ENCODE measurements at regions not wholly inside any gene's neighbourhood (a gene's known extent, or its start where the extent isn't known, plus 50 kb on each side); places are given as distances from the start of the nearest gene placed in this dataset.

- H3K27me3 ChIP-seq (ENCODE audit: control insufficient read depth in 4 of 4, insufficient read depth in 4 of 4, low read length in 3 of 4): peaks cover 0 to 12% (median 1%) of the 10 kb centered on the region in 4 donors
- no peak overlapping the region for H3K27ac ChIP-seq (ENCODE audit: low read depth in 1 of 2, low read length in 2 of 2)
- H3K9ac ChIP-seq (ENCODE audit: low read depth in 1 of 2, low read length in 2 of 2): no peak overlapping the region
- no peak for DNase-seq (ENCODE audit: low spot score)
- TF ChIP-seq RXRA (IDR thresholded peaks at IDR 0.05): no peak
- TF ChIP-seq EGR1 (IDR thresholded peaks at IDR 0.05; ENCODE audit: low read depth in 2 of 2): no peak
- TF ChIP-seq ATF3 (IDR thresholded peaks at IDR 0.05): no peak
- no peak for TF ChIP-seq REST (IDR thresholded peaks at IDR 0.05)
- no peak for TF ChIP-seq JUND (IDR thresholded peaks at IDR 0.05)
- no peak for TF ChIP-seq MAX (IDR thresholded peaks at IDR 0.05)
- TF ChIP-seq NR2F2 (IDR thresholded peaks at IDR 0.05): no peak
- no peak for TF ChIP-seq HNF4G (IDR thresholded peaks at IDR 0.05)
- no peak for TF ChIP-seq RAD21 (IDR thresholded peaks at IDR 0.05)
- TF ChIP-seq FOXA2 (IDR thresholded peaks at IDR 0.05): no peak
- no peaks in the 10 kb centered on the region for H3K9me3 ChIP-seq (ENCODE audit: control insufficient read depth in 4 of 4, low read length in 3 of 4)
- 65% methylated on average over 5 of the region's 5 CpGs for WGBS
- H3K4me3 ChIP-seq (ENCODE audit: low read depth in 1 of 3, low read length in 3 of 3): no peak overlapping the region
- H3K4me1 ChIP-seq (ENCODE audit: control insufficient read depth in 4 of 4, insufficient read depth in 4 of 4, low read length in 3 of 4): no peaks in the 10 kb centered on the region
- H3K36me3 ChIP-seq (ENCODE audit: control insufficient read depth in 4 of 4, insufficient read depth in 3 of 4, low read depth in 1 of 4, low read length in 3 of 4): no peaks in the 10 kb centered on the region
Measured at GRCh38 chr17:72342061-72342460, 221.2 kb downstream of the SOX9 start.

- TF ChIP-seq REST (IDR thresholded peaks at IDR 0.05) (no peak), RAD21 (IDR thresholded peaks at IDR 0.05) (no peak), MAX (IDR thresholded peaks at IDR 0.05) (no peak), TAF1 (conservative IDR thresholded peaks at IDR 0.05) (no peak), FOXA1 (IDR thresholded peaks at IDR 0.05) (no peak), CTCF (IDR thresholded peaks at IDR 0.05; ENCODE audit: low read depth, low read length, missing input control) (no peak), HNF4A (conservative IDR thresholded peaks at IDR 0.05) (no peak), HNF4G (IDR thresholded peaks at IDR 0.05) (no peak), EGR1 (IDR thresholded peaks at IDR 0.05; ENCODE audit: low read depth in 2 of 2) (no peak), ZBTB33 (IDR thresholded peaks at IDR 0.05) (no peak), GABPA (IDR thresholded peaks at IDR 0.05 in 1 of 2, conservative IDR thresholded peaks at IDR 0.05 in 1 of 2) (no peak), YY1 (IDR thresholded peaks at IDR 0.05) (no peak), SP1 (IDR thresholded peaks at IDR 0.05) (no peak), NR2F2 (IDR thresholded peaks at IDR 0.05) (no peak), RXRA (IDR thresholded peaks at IDR 0.05) (no peak), FOXA2 (IDR thresholded peaks at IDR 0.05) (no peak), ATF3 (IDR thresholded peaks at IDR 0.05) (no peak), JUND (IDR thresholded peaks at IDR 0.05) (no peak)
- Histone ChIP-seq H3K4me1 (ENCODE audit: control insufficient read depth in 4 of 4, insufficient read depth in 4 of 4, low read length in 3 of 4) (no peaks in the 10 kb centered on the region), H3K4me3 (ENCODE audit: low read depth in 1 of 3, low read length in 3 of 3) (no peak overlapping the region), H3K27me3 (ENCODE audit: control insufficient read depth in 4 of 4, insufficient read depth in 4 of 4, low read length in 3 of 4) (peaks cover 0 to 10% (median 1%) of the 10 kb centered on the region in 4 donors), H3K9me3 (ENCODE audit: control insufficient read depth in 4 of 4, low read length in 3 of 4) (no peaks in the 10 kb centered on the region), H3K27ac (ENCODE audit: low read depth in 1 of 2, low read length in 2 of 2) (no peak overlapping the region), H3K9ac (ENCODE audit: low read depth in 1 of 2, low read length in 2 of 2) (no peak overlapping the region), H3K36me3 (ENCODE audit: control insufficient read depth in 4 of 4, insufficient read depth in 3 of 4, low read depth in 1 of 4, low read length in 3 of 4) (no peaks in the 10 kb centered on the region)
- no peak for DNase-seq (ENCODE audit: low spot score)
- WGBS: 82% methylated on average over 28 of the region's 28 CpGs
Measured at GRCh38 chr17:72342627-72343527, 222.1 kb downstream of the SOX9 start.

Data from liver (tissue), 8 donors.